HG03520 (cell line): ENCODE measurements at regions not wholly inside any gene's neighbourhood (a gene's known extent, or its start where the extent isn't known, plus 50 kb on each side); places are given as distances from the start of the nearest gene placed in this dataset.
"Not testable (repeated sequence)": the region's sequence is repeated elsewhere in the genome, so short reads cannot be mapped to it uniquely, and the experiment has no call there.

Experiments
- ATAC-seq: cut with Tn5 transposase; IDR thresholded peaks from one replicate; pipeline ENCODE4 v1.9.1; 2021; ENCODE audit warnings: mild to moderate bottlenecking, moderate library complexity; ENCODE audit not compliant: unreplicated experiment

- ATAC-seq = not testable (repeated sequence)
Observed at GRCh38 chr7:6937746-6938145, 111.7 kb upstream of the CCZ1B start.

- ATAC-seq = not testable (repeated sequence)
Observed at GRCh38 chr7:6938284-6938683, 112.2 kb upstream of the CCZ1B start.

GRCh38 chr7:6939126-6939525 lies 113.1 kb upstream of the CCZ1B start:
- ATAC-seq = not testable (repeated sequence)

GRCh38 chr7:6939896-6940295 lies 113.8 kb upstream of the CCZ1B start:
- not testable (repeated sequence) for ATAC-seq

- ATAC-seq = not testable (repeated sequence)
Observed at GRCh38 chr7:6946873-6947272, 120.8 kb upstream of the CCZ1B start.

- ATAC-seq = not testable (repeated sequence)
Observed at GRCh38 chr7:6950231-6950630, 124.2 kb upstream of the CCZ1B start.

- ATAC-seq = not testable (repeated sequence)
Observed at GRCh38 chr7:6951553-6951952, 125.5 kb upstream of the CCZ1B start.

- not testable (repeated sequence) for ATAC-seq
Observed at GRCh38 chr7:6953138-6953797, 127.2 kb upstream of the CCZ1B start.

- not testable (repeated sequence) for ATAC-seq
Observed at GRCh38 chr7:6953798-6954181, 127.7 kb upstream of the CCZ1B start.

GRCh38 chr7:6955385-6955784 lies 129.3 kb upstream of the CCZ1B start:
- not testable (repeated sequence) for ATAC-seq

- not testable (repeated sequence) for ATAC-seq
Observed at GRCh38 chr7:6955990-6956566, 130.0 kb upstream of the CCZ1B start.

- ATAC-seq = not testable (repeated sequence)
Observed at GRCh38 chr7:6958371-6958770, 132.3 kb upstream of the CCZ1B start.

GRCh38 chr7:6959942-6960341 lies 133.9 kb upstream of the CCZ1B start:
- not testable (repeated sequence) for ATAC-seq

GRCh38 chr7:6962871-6963270 lies 136.8 kb upstream of the CCZ1B start:
- not testable (repeated sequence) for ATAC-seq

- ATAC-seq = not testable (repeated sequence)
Observed at GRCh38 chr7:6965051-6965450, 139.0 kb upstream of the CCZ1B start.

- ATAC-seq = not testable (repeated sequence)
Observed at GRCh38 chr7:6970180-6970579, 144.1 kb upstream of the CCZ1B start.

GRCh38 chr7:6974876-6975275 lies 148.8 kb upstream of the CCZ1B start:
- not testable (repeated sequence) for ATAC-seq

- ATAC-seq = not testable (repeated sequence)
Observed at GRCh38 chr7:6975346-6975745, 149.3 kb upstream of the CCZ1B start.

GRCh38 chr7:6977368-6977767 lies 151.3 kb upstream of the CCZ1B start:
- not testable (repeated sequence) for ATAC-seq

- ATAC-seq = not testable (repeated sequence)
Observed at GRCh38 chr7:6978326-6978725, 152.3 kb upstream of the CCZ1B start.

- not testable (repeated sequence) for ATAC-seq
Observed at GRCh38 chr7:6979456-6979855, 153.4 kb upstream of the CCZ1B start.

GRCh38 chr7:6982375-6982774 lies 156.3 kb upstream of the CCZ1B start:
- not testable (repeated sequence) for ATAC-seq
